ENCODE measurements at regions not wholly inside any gene's neighbourhood (a gene's known extent, or its start where the extent isn't known, plus 50 kb on each side); places are given as distances from the start of the nearest gene placed in this dataset.

GRCh38 chr20:22520381-22520780 lies 64.0 kb downstream of the FOXA2 start:
- ATAC-seq (no peak), DNase-seq (no peak)
- H3K36me3 ChIP-seq, result no peaks in the 10 kb centered on the region
- H3K4me3 ChIP-seq, result no peak overlapping the region
- H3K9me3 ChIP-seq, result no peaks in the 10 kb centered on the region
- intact Hi-C loops (cut with DNase I), result no loop called here
- H3K27ac ChIP-seq, result no peak overlapping the region
- no peak for TF ChIP-seq CTCF (IDR thresholded peaks at IDR 0.05)
- H3K4me1 ChIP-seq, result no peaks in the 10 kb centered on the region
- no peaks in the 10 kb centered on the region for H3K27me3 ChIP-seq

GRCh38 chr20:22515264-22515663 lies 69.1 kb downstream of the FOXA2 start:
- DNase-seq (no peak), ATAC-seq (no peak)
- Histone ChIP-seq H3K9me3 (no peaks in the 10 kb centered on the region), H3K4me1 (no peaks in the 10 kb centered on the region), H3K36me3 (no peaks in the 10 kb centered on the region), H3K27ac (no peak overlapping the region), H3K4me3 (no peak overlapping the region), H3K27me3 (no peaks in the 10 kb centered on the region)
- intact Hi-C loops (cut with DNase I), result no loop called here
- no peak for TF ChIP-seq CTCF (IDR thresholded peaks at IDR 0.05)

GRCh38 chr20:22513574-22513973 lies 70.8 kb downstream of the FOXA2 start:
- Histone ChIP-seq H3K9me3 (no peaks in the 10 kb centered on the region), H3K27ac (no peak overlapping the region), H3K36me3 (no peaks in the 10 kb centered on the region), H3K4me3 (no peak overlapping the region), H3K27me3 (no peaks in the 10 kb centered on the region), H3K4me1 (no peaks in the 10 kb centered on the region)
- ATAC-seq (no peak), DNase-seq (no peak)
- TF ChIP-seq CTCF (IDR thresholded peaks at IDR 0.05), result no peak
- intact Hi-C loops (cut with DNase I), result no loop called here

- ATAC-seq, result peak; percentile 5
- H3K9me3 ChIP-seq, result no peaks in the 10 kb centered on the region
- H3K27ac ChIP-seq, result no peak overlapping the region
- no peaks in the 10 kb centered on the region for H3K4me1 ChIP-seq
- no peaks in the 10 kb centered on the region for H3K36me3 ChIP-seq
- intact Hi-C loops (cut with DNase I), result no loop called here
- H3K27me3 ChIP-seq, result no peaks in the 10 kb centered on the region
- no peak for TF ChIP-seq CTCF (IDR thresholded peaks at IDR 0.05)
- no peak for DNase-seq
- H3K4me3 ChIP-seq, result no peak overlapping the region
Measured at GRCh38 chr20:22512911-22513489, 71.4 kb downstream of the FOXA2 start.

GRCh38 chr20:22511943-22512910 lies 72.1 kb downstream of the FOXA2 start:
- no peak overlapping the region for H3K4me3 ChIP-seq
- intact Hi-C loops (cut with DNase I), result no loop called here
- no peaks in the 10 kb centered on the region for H3K36me3 ChIP-seq
- DNase-seq (peak in 3 of 4 donors; percentile 61 to 84 (median 79)), ATAC-seq (peak; percentile 98)
- TF ChIP-seq CTCF (IDR thresholded peaks at IDR 0.05), result no peak
- H3K4me1 ChIP-seq, result no peaks in the 10 kb centered on the region
- no peaks in the 10 kb centered on the region for H3K27me3 ChIP-seq
- H3K9me3 ChIP-seq, result no peaks in the 10 kb centered on the region
- H3K27ac ChIP-seq, result peak overlapping the region in 1 of 2 donors; percentile 1

Data from left lung (tissue), 4 donors.